NCI-H146 treated with DMSO at 0.1 percent for 48 hours (cell line): ENCODE measurements at regions not wholly inside any gene's neighbourhood (a gene's known extent, or its start where the extent isn't known, plus 50 kb on each side); places are given as distances from the start of the nearest gene placed in this dataset.
"Not testable (repeated sequence)": the region's sequence is repeated elsewhere in the genome, so short reads cannot be mapped to it uniquely, and the experiment has no call there.

Source experiments
- DNase-seq: peaks from one replicate; lab custom pipeline; 2025; ENCODE audit not compliant: unreplicated experiment; lab: John Stamatoyannopoulos, UW

DNA sequence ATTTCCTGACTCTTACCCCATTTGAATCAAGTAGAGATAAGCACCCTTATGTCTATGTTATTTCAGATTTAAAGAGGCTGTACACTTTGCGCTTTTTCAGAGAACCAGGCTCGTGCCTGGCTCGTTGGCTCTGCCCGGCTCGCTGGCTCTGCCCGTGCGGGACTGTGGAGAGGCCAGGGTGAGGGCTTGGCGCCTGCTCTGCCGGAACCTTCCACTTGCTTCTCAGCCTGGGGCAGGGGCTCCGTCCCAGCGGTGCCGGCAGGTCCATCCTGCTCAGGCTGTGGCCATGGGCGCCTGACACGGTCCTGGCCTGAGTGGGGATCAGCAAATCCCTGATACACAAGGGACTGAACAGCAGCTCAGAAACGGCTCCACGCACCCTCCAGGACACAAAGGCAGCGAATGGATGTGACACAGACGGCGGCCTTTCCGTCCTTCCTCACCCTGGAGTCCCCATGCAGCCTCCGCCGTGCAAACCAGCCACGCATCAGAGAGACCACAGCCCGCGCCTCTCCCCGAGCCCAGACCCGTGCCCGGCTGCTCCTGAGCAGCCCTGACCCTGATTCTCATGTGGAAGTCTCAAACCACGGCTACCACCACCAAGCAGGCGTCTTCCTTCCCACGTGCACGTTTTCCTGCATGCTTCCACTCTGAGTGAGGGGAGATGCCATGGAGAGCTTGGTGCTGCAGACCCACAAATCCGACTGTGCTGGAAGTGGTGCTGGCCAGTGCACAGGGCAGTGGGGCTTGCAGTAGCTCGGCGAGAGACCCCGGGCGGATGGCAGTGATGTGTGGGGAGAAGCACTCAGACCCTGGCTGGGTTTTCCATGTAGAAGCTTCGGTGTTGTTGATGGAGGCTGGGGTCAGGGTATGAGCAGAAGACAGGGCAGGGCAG lies 233.9 kb downstream of the ERMARD start:
- DNase-seq = no peak

DNA sequence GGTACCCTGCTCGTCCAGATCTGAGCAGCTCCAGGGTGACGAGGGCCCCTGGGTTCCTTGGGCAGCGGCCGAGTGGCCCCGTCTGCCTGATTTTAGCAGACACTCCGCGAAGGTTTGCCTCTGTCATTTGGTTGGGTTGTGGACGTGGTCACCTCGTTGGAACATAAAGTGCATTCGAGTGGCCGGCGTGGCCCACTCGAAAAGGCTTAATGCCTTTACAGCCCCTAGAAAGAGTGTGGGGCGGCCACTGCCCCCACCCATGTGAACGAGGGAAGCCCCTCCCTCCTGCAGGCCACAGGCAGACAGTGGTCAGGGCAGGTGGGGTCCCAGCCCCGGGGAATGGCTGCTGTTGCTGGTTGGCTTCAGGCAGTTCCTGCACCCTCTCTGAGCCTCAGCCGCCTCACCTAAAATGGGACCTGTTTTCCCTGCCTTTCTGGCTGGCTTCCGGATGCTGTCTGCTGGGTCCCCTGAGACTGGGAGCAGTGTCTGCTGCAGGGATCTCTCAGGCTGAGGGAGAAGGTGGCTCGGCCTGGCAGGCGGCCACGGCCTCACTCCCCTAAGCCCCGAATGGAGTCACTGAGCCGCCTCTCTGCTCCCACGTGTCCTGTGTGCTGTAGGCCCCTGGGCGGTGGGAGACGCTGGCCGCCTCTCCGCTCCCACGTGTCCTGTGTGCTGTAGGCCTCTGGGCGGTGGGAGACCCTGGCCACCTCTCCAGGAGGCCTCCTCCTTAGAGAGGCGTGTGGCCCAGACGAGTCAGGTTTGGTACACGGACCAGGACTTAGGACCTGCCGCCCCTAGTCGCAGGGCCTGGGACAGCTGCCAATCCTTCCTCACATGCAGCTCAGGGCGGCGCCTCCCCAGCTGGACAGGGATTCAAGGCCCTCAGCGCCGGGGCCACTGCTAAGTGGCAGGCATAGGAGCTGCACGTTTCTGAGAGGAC lies 233.0 kb downstream of the ERMARD start:
- no peak for DNase-seq

DNA sequence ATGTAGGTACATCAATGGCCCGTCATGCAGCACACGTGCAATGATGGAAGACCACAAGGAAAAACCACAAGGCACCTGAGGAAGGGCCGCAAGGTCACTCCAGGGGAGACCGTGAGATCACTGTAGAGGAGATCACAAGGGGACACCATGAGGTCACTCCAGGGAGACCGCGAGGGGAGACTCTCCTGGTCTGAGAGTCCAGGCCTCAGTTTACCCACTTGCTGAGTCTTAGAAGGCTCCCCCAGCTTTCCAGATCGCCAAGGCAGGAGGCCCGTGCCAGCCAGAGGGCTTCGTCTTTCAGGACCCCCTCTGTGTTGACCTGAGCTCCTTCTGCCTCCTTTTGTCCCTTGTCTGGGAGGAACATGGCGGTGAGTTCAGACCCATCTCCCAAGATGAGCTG lies 232.2 kb downstream of the ERMARD start:
- no peak for DNase-seq

DNA sequence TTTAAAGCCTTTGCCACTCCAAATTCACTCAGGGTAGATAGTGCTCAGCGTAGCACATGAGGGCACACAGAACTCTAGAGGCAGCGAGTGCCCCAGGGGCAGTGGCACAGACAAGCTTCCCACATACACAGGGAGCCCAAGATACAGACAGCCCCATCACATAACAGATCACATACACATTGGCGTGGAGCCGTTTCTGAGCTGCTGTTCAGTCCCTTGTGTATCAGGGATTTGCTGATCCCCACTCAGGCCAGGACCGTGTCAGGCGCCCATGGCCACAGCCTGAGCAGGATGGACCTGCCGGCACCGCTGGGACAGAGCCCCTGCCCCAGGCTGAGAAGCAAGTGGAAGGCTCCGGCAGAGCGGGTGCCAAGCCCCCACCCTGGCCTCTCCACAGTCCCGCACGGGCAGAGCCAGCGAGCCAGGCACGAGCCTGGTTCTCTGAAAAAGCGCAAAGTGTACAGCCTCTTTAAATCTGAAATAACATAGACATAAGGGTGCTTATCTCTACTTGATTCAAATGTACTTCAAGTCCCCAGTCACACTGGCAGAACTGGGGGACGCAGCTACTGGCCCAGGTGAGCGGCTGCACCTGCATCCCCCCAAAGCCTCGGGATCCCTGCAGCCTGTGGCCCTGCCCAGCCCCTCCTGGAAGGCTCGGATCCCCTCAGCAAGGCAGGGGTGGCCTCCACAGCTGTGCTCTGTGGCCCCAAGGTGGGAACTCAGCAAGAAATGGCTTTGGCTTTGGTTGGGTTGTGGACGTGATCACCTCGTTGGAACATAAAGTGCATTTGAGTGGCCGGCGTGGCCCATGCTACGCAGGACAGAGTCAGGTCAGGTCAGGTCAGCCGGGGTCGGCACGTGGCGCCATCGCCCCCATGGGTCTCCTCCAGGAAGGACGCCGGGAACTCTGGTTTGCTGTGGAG lies 231.3 kb downstream of the ERMARD start:
- DNase-seq = no peak

DNA sequence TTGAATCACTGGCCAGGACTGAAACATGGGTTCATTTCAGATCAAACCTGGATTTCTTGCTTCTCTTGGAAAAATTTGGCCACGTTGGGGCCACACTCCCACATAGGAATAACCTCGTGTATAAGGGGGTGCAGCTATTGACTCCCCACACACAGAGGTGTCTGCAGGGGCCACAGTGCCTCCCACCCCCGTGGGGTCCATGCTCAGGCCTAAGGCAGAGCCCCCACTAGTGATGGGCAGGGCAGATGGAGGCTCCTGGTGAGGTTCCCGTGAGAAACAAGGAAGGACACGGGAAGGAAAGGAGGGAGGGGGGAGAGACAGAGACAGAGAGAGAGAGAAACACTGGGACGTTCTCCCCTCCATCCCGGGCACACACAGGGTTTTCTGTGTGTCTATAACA lies 230.5 kb downstream of the ERMARD start:
- no peak for DNase-seq

DNA sequence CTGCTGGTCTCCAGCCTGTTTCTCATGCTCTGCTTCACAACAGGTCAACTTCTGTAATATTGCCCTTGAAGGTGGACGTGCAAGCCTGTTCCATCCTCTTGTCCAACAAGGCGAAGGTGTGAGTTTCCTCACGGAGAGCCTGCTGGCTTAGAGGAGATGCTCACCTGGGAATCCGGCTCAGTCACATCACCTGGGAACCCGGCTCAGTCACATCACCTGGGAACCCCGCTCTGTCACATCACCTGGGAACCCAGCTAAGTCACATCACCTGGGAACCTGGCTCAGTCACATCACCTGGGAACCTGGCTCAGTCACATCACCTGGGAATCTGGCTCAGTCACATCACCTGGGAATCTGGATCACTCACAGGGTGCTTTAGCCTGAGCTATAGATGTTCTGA lies 230.1 kb downstream of the ERMARD start:
- no peak for DNase-seq

DNA sequence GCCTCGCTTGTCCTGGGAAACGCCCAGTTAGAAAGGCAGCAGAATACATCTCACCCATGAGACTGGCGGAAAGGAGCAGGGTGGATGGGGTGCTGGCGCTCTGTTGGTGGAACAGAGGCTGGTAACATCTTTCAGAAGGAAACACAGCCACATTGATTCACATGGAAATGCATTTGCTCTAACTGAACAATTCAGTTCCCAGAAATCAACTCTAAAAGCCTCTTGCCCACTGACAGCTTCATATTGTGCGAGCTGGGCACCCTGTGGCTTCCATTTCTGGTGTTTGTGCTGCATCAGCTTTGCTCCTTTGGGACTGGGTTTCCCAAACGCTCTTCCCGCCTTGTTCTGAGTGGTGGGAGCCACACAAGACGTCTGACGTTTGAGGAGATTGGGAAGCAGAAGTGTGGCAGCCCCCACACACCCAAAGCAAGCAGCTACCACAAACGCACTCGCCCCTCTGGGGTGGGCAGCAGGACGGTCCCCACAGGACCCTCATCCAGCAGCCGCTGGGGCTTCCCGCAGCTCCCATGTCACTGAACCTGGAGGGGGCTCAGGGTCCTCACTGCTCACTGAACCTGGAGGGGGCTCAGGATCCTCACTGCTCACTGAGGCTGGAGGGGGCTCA lies 229.5 kb downstream of the ERMARD start:
- no peak for DNase-seq

DNA sequence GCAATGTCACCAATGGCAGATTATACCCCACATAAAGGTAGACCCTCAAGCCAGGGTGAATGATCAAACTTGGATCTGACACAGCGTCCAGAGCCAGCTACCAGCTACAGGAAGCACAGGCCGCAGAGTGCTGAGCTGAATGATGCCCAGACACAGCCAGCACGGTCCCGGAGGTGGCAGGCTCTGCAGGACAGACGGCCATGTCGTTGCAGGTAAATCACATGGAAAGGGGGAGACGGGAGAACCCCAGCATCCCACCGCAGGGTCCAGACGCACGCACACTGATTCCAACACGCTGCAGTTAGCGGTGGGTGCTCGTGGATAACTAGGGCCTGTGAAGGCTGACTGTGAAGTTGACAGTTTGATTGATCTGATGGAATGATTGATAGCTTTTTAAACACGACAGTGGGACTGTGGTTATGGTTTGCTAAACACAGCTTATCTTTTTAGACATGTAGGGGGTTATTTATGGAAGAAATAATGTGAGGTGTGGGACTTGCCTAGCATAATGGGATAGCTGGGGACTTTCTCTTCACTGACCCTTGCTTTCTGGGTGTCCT lies 228.5 kb downstream of the ERMARD start:
- DNase-seq = no peak

DNA sequence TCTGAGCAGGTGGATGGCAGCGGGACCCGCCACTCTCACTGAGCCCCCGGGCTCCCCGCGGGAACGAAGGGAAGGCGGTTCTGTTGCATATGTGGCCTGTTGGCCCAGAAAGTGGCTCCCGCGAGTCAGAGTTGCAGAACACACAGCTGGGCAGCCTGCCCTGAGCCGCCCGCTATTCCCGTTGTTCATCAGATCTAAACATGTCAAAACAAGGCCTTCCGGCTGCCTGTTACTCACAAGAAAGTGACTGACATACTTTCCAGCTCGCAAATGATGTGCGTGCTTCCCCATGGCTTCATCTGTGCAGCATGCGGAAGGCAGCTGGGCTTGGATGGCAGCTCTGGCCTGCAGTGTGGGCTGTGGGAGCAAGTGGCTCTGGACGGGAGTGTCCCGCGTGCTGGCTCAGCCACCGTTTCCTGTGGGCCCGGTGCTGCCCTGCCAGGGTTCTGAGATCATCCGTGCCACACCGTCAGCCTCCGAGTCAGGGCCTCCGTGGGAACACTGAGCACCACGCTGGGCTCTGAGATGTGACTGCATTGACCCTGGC lies 227.3 kb downstream of the ERMARD start:
- DNase-seq = no peak

DNA sequence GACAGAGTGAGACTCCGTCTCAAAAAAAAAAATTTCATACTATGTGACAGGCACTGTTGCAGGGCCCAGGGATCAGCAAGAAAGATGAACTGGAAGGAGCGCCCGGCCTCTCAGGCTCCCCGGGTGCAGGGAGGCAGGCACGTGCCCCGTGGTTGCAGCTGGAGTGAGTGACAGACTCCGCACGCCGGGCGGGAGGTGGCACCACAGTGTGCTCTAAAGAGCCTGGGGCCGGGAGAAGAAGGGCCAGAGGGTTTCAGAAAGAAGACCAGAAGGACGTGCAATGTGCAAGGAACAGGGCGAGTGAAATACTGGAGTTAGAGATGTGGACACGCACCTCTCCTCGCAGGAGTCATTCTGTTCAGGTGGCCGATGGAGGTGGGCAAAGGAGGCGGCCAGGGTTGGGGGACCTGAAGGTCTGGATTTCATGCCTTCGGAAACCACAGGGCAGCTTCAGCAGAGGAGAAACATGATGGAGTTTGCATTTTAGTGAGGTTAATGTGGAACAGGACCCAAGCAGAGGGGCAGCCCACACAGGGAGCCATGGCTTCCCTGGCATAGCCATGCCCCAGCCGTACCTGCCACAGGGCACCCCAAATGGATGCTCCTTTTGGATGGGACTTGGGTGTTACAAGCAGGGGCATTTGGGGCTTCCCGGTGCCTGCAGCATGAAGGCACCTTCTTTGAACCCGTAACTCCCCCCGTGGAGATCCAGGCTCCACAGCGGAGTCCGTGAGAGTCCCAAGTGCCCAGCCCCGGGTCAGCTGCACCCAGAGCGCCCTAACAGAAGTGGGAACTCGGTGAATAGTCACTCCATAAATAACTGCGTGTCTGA lies 226.2 kb downstream of the ERMARD start:
- no peak for DNase-seq

DNA sequence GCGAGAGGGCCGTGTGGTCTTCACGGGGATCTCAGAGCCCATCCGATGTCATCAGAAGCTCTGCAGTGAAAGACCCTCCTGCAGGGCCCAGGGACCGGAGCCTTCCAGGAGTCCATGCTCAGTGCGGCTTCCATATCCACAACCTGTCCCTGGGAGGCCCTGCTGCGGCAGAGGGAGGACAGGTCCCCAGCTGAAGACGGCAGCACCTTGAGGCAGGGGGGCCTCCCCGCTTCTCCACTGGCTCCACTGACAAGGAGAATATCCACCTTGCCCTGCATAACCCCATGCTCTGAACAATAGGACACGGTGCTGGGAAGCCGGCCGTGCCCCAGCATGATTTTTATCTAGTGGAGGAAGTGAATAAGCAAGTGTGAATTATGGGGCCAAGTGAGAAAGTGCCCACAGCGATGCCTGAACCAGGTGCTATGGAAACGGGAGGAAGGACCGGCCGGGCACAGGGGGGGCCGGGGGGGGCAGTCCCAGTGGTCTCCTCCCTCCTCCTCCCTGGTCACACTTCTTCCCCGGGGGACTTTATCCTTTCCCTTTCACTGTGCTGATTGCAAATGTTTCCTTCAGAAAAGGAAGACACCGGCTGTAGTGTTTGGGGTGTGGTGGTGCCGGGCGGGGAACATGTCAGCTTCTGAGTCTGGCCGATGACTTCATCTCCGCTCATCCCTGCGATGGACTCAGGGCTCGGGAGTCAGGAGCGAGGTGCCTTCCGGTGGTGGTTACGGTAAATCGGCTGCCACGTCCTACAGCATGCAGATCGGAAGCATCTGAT lies 225.1 kb downstream of the ERMARD start:
- DNase-seq = no peak

DNA sequence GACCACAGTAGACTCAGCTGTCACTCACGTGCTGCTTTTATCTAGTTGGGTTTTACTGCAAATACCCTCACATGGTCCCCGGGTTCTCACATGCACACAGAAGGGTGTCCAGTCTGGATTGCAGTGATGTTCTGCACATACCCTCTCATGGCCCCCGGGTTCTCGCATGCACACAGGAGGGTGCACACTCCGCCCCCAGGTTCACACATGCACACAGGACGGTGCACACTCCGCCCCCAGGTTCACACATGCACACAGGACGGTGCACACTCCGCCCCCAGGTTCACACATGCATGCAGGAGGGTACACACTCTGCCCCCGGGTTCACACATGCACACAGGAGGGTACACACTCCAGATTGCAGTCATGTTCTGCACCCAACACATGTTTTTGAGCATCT lies 224.3 kb downstream of the ERMARD start:
- DNase-seq = no peak

DNA sequence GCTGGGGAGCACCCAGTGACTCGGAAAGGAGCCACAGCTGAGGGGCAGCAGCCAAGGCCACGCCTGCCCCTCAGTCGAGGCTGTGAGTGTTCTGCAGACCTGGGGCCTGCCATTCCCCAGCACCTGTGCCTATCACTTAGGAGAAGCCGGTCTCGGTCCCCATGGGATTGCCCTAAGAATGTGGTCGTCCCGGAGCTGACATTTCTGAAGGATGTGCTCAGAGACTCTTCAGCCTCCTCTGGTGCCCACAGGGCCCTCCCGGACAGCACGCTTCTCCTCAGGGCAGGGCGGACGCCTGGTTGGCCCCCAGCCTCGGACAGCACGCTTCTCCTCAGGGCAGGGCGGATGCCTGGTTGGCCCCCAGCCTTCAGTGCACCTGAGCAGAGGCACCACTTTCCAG lies 223.9 kb downstream of the ERMARD start:
- DNase-seq = no peak

DNA sequence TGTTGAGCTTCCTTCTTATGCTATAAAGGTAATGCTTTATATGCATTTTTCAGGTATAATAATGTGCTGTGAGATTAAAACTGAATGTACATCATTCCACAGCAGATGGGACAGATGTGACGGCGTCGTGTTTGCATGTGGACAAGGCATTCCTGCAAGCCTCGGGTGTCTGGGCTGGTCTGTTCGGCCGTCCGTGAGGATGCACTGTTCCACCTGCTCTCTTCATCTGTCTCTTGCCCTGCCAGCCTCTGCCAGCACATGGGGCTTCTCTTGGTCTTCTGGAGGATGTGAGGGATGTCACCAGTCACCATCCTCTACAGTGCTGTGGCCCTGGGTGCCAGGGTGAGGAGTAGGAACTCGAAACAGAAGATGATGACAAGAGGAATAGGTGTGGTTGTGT lies 223.2 kb downstream of the ERMARD start:
- DNase-seq = no peak

DNA sequence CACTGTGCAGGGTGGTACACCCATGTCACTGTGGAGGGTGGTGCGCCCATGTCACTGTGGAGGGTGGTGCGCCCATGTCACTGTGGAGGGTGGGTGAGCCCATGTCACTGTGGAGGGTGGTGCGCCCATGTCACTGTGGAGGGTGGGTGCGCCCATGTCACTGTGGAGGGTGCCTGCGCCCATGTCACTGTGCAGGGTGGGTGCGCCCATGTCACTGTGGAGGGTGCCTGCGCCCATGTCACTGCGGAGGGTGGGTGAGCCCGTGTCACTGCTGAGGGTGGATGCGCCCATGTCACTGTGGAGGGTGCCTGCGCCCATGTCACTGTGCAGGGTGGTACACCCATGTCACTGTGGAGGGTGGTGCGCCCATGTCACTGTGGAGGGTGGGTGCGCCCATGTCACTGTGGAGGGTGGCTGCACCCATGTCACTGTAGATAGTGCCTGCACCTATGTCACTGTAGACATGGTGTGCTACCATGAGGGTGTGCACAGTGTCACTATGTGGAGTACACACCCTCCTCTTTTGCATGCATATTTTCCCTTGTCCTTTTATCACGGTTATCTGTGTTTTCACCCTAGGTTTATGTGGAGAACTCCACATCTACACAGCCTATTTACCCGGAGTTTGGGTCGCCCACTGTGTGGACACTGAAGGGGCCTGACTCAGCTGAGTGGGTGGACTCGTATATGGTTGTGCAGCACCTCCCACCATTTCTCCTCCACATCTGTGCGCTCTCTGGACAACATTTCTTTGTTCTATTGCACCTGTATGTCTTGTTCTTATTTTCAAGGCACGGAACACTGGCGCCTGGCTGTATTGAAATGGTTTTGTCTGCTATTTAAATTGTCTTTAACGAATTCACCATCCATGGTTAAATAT lies 222.4 kb downstream of the ERMARD start:
- not testable (repeated sequence) for DNase-seq

DNA sequence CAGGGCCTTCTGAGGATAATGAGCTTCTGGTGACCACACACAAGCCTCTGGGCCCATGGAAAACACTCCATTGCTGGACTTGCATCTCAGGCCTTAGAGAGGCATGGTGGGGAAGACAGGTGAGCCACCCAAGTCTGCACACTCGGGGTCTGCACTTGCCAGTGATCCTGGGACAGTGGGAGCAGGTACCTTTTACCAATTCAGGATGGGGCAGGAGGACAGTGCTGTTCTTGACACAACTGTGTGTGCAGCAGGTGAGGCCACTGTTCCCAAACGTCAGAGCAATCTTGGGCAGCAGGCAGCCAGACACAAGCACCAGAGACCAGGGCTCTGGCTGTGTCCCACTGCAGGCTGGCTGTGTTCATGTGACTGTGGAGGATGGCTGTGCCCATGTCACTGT lies 221.3 kb downstream of the ERMARD start:
- no peak for DNase-seq

DNA sequence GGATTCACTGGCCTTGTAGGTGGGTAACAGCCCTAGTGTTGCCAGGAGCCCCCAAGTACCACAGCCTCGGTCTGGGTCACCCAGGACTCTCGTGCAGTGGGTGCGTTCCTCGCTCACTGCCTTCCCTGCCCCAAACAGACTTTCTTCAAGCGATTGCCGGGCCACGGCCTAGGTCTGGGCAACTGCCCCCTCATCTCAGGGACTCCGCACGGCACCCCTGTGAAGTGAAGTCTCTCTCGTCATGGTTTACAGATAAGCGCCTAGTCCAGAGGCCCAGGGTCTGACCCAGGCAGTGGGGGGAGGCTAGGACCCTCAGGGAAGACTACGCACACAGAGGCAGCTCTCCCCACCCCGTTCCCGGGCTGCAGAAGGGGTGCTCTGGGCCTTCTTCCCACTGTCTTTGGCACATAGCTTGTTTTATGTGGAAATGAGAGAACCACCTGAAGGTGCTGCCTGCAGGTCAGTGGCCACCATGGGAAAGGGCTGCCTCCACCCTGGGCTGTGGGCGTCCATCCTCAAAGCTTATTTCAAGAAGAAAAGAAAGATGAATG lies 220.8 kb downstream of the ERMARD start:
- DNase-seq = no peak
